22Rv1 (cell line): ENCODE measurements at regions not wholly inside any gene's neighbourhood (a gene's known extent, or its start where the extent isn't known, plus 50 kb on each side); places are given as distances from the start of the nearest gene placed in this dataset.

Source experiments
- H3K27ac ChIP-seq: fragments of 450-650 bp; 2 replicates; pipeline ENCODE4 v1.5.1; 2017
- ZFX ChIP-seq: fragments of 450-650 bp; IDR thresholded peaks from 2 replicates; pipeline ENCODE4 v1.6.1; 2017; ENCODE audit warnings: antibody characterized with exemption, borderline replicate concordance
- TF ChIP-seq, protein P1 (sequence below): fragments of 450-650 bp; IDR thresholded peaks from 2 replicates; pipeline ENCODE4 v1.5.1; 2017; ENCODE audit warnings: mild to moderate bottlenecking

DNA sequence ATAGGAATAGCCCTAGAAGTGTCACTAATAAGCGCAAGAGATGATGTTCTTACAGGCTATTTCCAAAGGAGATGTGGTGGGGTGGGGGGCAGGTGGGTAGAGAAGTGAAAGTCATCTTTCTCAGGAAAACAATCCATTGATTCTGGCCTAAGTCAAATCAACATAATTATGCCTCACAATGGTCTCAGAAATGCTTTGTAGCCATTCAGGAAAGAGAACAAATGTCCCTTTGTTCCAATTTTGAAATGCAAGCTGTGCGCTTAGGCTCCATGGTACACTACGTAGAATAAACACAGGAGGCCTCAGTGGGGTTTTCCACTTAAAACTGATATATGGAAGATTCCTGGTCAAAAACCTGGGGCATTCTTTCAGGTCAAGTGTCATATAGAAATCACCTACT, 529.9 kb upstream of the KLHL29 start:
- H3K27ac ChIP-seq = no peak overlapping the region

DNA sequence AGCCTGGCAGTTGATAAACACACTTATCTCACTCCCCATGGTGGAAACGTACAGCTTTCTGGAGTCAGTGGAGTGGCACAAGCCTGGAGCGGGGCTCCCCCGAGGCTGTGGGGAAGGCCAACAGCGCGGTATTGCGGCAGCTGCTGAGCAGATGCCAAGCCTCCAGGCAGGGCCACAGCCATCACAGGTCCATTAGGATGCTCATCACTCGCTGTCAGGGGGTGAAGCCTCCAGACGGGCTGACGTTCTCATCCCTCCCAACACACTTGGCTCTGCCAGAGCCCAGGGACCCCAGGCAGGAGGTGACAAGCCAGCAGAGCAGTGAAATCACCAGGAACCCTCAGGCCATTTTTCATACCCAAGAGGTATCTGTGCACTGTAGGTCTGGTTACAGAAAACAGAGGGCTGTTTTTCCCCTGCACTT, 529.2 kb upstream of the KLHL29 start:
- TF ChIP-seq, protein P1, sequence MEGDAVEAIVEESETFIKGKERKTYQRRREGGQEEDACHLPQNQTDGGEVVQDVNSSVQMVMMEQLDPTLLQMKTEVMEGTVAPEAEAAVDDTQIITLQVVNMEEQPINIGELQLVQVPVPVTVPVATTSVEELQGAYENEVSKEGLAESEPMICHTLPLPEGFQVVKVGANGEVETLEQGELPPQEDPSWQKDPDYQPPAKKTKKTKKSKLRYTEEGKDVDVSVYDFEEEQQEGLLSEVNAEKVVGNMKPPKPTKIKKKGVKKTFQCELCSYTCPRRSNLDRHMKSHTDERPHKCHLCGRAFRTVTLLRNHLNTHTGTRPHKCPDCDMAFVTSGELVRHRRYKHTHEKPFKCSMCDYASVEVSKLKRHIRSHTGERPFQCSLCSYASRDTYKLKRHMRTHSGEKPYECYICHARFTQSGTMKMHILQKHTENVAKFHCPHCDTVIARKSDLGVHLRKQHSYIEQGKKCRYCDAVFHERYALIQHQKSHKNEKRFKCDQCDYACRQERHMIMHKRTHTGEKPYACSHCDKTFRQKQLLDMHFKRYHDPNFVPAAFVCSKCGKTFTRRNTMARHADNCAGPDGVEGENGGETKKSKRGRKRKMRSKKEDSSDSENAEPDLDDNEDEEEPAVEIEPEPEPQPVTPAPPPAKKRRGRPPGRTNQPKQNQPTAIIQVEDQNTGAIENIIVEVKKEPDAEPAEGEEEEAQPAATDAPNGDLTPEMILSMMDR = no peak
- no peak for TF ChIP-seq ZFX

More for the DNA sequence above, 529.9 kb upstream of the KLHL29 start:
- TF ChIP-seq, protein P1 = no peak
- no peak for TF ChIP-seq ZFX

DNA sequence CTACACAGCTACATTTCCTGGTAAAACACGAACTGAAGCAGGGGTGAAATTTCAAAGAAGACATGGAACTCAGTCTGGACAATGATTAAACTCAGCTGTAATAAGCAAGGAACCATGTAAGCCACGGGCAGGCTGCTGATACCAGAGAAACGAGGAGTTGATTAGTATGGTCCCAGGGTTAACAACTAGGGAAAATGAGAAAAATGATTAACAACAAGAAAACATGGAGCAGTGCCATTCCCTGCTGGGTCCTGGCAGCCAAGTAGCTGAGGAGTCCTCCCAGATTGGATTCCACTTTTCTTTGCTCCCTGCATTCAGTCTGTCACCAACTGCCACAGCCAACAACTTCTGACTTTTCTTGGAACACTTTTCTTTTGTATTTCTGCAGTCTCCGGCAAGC, 517.0 kb upstream of the KLHL29 start:
- H3K27ac ChIP-seq = no peak overlapping the region
- TF ChIP-seq, protein P1 = no peak
- TF ChIP-seq ZFX = no peak

More for the DNA sequence above, 529.2 kb upstream of the KLHL29 start:
- H3K27ac ChIP-seq = no peak overlapping the region

DNA sequence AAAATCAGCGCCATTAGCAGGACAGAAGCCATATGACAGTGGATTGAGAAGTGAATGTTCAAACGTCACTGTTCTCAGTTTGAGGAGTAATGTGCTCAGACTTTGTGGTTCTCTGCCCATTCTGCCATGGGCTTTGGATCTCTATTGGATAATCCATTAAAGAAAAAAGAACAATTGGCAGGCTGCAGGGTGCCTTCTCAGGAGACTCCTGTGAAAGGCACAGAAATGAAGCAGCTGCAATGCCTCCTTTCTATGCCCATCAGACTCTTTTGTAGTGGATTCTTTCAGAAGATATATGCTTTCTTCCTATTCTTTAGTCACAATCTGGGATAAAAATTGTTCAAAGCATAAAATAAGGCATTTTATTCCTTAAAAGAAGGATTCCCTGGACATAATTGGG, 506.9 kb upstream of the KLHL29 start:
- H3K27ac ChIP-seq = no peak overlapping the region
- TF ChIP-seq, protein P1 = no peak
- TF ChIP-seq ZFX = no peak

DNA sequence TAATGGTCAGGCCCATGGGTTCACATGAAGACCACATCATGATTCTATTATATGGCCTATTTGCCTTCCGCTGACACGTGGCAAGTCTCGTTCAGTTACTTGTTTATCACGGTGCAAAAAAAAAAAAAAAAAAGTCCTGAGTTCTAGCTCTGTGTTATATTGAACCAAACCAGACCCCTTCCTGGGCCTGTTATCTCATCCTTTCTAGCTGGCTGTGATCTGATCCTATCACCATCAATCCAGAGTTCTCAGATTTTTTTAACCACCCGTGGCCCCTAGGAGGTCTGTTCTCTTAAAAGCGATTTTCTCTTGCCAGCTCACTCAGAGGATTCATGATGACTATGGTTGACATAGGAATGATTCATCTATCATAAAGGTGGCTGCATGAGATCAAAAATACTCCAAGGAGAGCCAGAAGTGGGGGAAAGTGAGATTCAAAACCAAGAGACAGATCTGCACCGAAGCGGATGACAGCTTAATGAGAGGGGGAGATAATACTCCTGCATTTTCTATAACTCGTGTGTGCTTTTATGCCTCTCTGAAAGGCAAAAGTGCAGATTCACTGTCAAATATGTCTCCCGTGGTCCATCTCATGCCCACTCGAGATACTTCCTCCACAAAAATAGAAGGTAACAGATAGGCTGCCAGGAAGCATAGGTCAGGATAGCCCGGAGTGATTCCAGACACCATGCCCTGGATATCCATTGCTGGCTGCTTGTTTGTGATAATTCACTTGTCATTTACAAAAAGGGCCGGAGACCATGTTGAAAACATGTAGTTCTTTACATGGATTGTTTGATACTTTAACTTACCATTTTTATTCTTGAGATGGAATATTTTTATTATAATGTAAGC, 505.7 kb upstream of the KLHL29 start:
- TF ChIP-seq ZFX = no peak
- TF ChIP-seq, protein P1 = no peak
- H3K27ac ChIP-seq = no peak overlapping the region

DNA sequence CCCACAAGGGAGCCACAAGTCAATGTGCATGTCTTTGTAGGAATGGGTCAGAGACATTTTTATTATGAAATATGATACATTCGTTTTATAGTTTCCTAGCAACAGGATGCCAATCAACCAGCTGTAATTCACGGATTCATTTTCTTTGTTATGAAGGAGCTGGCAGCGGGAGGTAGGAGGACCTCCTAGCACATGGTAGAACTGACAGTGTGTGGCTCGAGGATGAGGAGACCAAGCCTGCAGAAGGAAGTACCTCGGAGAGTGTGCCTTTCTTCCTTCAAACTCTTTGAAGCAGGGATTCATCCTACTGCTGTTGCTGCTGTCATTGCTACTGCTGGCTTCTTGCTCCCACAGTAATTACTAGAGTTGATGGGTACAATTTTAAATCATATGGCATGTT, 504.8 kb upstream of the KLHL29 start:
- no peak for TF ChIP-seq ZFX
- TF ChIP-seq, protein P1 = no peak
- H3K27ac ChIP-seq = no peak overlapping the region

DNA sequence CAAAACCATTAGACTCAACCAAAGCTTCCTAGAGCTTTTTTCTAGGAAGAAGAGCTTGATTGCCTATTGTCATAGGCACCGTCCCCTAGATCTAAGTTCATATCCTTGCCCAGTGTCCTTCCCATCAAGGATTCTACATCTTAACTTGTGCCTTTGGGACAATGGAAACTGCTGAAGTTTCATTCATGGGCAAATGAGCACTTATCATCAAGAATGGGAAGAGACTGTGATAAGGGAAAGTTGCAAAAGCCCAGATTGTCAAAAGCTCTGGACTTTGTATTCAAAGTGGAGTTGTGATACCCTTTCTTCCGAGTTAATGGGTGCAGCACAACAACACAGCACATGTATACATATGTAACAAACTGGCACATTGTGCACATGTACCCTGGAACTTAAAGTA, 503.0 kb upstream of the KLHL29 start:
- no peak overlapping the region for H3K27ac ChIP-seq
- no peak for TF ChIP-seq ZFX
- TF ChIP-seq, protein P1 = no peak
